ENCODE measurements at regions not wholly inside any gene's neighbourhood (a gene's known extent, or its start where the extent isn't known, plus 50 kb on each side); places are given as distances from the start of the nearest gene placed in this dataset.

GRCh38 chr15:61299075-61299763 lies 70.1 kb upstream of the RORA start:
- H3K4me3 ChIP-seq (ENCODE audit: low read depth, low read length) = no peak overlapping the region
- DNase-seq (ENCODE audit: low read depth, low spot score) = no peak
- no peak for TF ChIP-seq CTCF (IDR thresholded peaks at IDR 0.05; ENCODE audit: low read depth, low read length)
- in situ Hi-C loops (cut with HindIII; ENCODE audit: low sequenced_read_pairs) = no loop called here

- no peak for DNase-seq (ENCODE audit: low read depth, low spot score)
- H3K4me3 ChIP-seq (ENCODE audit: low read depth, low read length) = no peak overlapping the region
- in situ Hi-C loops (cut with HindIII; ENCODE audit: low sequenced_read_pairs) = no loop called here
- no peak for TF ChIP-seq CTCF (IDR thresholded peaks at IDR 0.05; ENCODE audit: low read depth, low read length)
Observed at GRCh38 chr15:61295239-61295638, 66.1 kb upstream of the RORA start.

- no peak overlapping the region for H3K4me3 ChIP-seq (ENCODE audit: low read depth, low read length)
- no peak for TF ChIP-seq CTCF (IDR thresholded peaks at IDR 0.05; ENCODE audit: low read depth, low read length)
- DNase-seq (ENCODE audit: low read depth, low spot score) = no peak
- in situ Hi-C loops (cut with HindIII; ENCODE audit: low sequenced_read_pairs) = no loop called here
Observed at GRCh38 chr15:61282661-61283060, 53.6 kb upstream of the RORA start.

GRCh38 chr15:61281328-61281727 lies 52.2 kb upstream of the RORA start:
- H3K4me3 ChIP-seq (ENCODE audit: low read depth, low read length) = no peak overlapping the region
- no peak for TF ChIP-seq CTCF (IDR thresholded peaks at IDR 0.05; ENCODE audit: low read depth, low read length)
- in situ Hi-C loops (cut with HindIII; ENCODE audit: low sequenced_read_pairs) = no loop called here
- no peak for DNase-seq (ENCODE audit: low read depth, low spot score)

Measured in astrocyte of the spinal cord (primary cell).